ENCODE measurements at regions not wholly inside any gene's neighbourhood (a gene's known extent, or its start where the extent isn't known, plus 50 kb on each side); places are given as distances from the start of the nearest gene placed in this dataset.
"Not testable (repeated sequence)": the region's sequence is repeated elsewhere in the genome, so short reads cannot be mapped to it uniquely, and the experiment has no call there.

- CTCF ChIA-PET = no interaction called here
- no peak for DNase-seq
These were observed 179.2 kb upstream of the PHACTR1 start for GRCh38 chr6:12537389-12537788.

DNA sequence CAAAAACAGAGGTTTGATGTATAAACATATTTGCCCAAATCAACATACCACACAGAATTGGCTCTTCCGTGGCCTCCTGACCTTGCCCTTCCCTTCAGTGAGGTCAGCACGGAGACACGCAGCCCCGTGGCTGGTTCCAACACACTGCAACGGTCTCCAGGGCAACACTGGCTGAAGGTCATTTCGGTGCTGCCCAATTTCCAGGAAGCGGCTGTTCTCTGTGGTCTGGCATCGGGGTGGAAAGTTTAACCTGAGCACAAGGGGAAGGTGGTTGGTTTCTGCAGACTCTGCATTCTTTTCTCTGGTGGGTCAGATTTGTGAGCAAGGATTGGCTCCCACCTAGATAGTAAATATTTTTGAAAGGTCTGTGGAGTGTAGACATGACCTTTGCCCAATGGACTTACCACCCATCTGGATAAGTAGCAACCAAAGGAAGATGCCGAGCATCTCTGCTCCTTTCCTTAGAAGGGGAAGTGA is 177.6 kb upstream of the PHACTR1 start:
- H3K4me1 Mint-ChIP-seq = no peaks in the 10 kb centered on the region
- H3K27me3 Mint-ChIP-seq = no peaks in the 10 kb centered on the region
- H3K36me3 Mint-ChIP-seq = no peaks in the 10 kb centered on the region
- DNase-seq = no peak
- H3K27ac Mint-ChIP-seq = no peak overlapping the region
- peaks cover 1% of the 10 kb centered on the region for H3K9me3 Mint-ChIP-seq
- CTCF ChIA-PET = no interaction called here
- H3K4me3 Mint-ChIP-seq = no peak overlapping the region

More at GRCh38 chr6:12537389-12537788, 179.2 kb upstream of the PHACTR1 start:
- no peaks in the 10 kb centered on the region for H3K9me3 Mint-ChIP-seq
- no peak overlapping the region for H3K4me3 Mint-ChIP-seq
- H3K4me1 Mint-ChIP-seq = no peaks in the 10 kb centered on the region
- no peaks in the 10 kb centered on the region for H3K36me3 Mint-ChIP-seq
- no peak overlapping the region for H3K27ac Mint-ChIP-seq
- H3K27me3 Mint-ChIP-seq = no peaks in the 10 kb centered on the region

- DNase-seq, H3K4me1 Mint-ChIP-seq, H3K36me3 Mint-ChIP-seq, H3K4me3 Mint-ChIP-seq, H3K9me3 Mint-ChIP-seq, H3K27ac Mint-ChIP-seq, CTCF ChIA-PET, H3K27me3 Mint-ChIP-seq: not testable (repeated sequence)
These were observed 174.1 kb upstream of the PHACTR1 start for GRCh38 chr6:12542319-12543115.

DNA sequence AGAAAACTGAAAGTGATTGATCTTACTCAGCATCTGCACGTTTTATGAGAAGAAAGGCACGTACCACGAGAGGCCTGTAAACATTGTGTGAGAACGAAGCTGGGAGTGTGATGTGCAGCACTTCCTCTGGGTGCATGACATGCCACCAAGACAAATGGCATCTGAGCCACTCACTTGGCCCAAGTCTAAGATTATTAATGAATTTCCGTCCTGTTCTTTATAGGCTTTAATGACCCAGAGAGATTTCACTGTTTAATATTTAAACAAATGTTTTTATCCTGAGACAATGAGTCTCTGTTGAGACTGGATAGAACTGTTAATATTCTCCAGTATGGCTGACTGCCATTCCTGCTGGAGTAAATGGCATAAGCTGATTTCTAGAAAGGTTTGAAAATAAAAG is 172.6 kb upstream of the PHACTR1 start:
- Mint-ChIP-seq H3K4me1 (no peaks in the 10 kb centered on the region), H3K36me3 (no peaks in the 10 kb centered on the region), H3K9me3 (peaks cover 2% of the 10 kb centered on the region), H3K4me3 (no peak overlapping the region), H3K27me3 (no peaks in the 10 kb centered on the region), H3K27ac (no peak overlapping the region)
- DNase-seq = no peak
- CTCF ChIA-PET = no interaction called here

DNA sequence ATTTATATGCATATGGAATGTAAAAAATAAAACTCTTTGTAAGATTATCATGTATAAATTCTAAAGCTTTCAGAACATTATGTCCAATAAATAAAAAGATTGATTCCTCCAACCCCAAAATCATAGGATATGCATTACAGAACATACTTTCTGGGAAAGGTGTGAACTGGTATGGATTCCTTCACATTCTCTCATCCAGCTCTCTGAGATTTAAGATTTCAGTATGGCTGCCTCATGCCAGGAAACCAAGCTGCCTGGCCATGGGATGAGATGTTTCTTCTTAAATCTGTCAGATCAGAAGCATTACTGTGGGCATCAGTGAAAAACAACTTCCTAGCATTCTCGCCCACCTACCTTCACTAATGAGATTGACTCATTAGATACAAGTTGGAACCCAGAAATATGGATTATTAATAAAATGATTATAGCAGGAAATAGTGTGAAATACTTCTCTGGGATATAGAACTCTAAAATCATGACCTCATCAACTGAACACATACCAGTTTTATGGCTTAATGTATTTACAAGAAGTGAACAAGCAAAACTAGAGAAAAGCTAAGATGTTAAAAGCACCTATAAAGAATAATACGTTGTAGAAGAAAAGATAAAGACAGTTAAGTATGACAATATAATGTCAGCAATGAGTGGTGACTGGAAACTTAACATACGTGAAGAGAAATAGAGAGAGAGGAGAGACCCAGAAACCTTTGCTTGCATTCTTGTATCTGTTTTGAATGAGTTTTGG is 171.6 kb upstream of the PHACTR1 start:
- CTCF ChIA-PET = no interaction called here
- Mint-ChIP-seq H3K27ac (no peak overlapping the region), H3K36me3 (no peaks in the 10 kb centered on the region), H3K9me3 (peaks cover 2% of the 10 kb centered on the region), H3K4me1 (no peaks in the 10 kb centered on the region), H3K4me3 (no peak overlapping the region), H3K27me3 (no peaks in the 10 kb centered on the region)
- DNase-seq = no peak

- H3K9me3 Mint-ChIP-seq = peaks cover 2% of the 10 kb centered on the region
- no peaks in the 10 kb centered on the region for H3K36me3 Mint-ChIP-seq
- H3K4me3 Mint-ChIP-seq = no peak overlapping the region
- CTCF ChIA-PET = no interaction called here
- no peak overlapping the region for H3K27ac Mint-ChIP-seq
- H3K27me3 Mint-ChIP-seq = no peaks in the 10 kb centered on the region
- DNase-seq = no peak
- no peaks in the 10 kb centered on the region for H3K4me1 Mint-ChIP-seq
These were observed 170.8 kb upstream of the PHACTR1 start for GRCh38 chr6:12545619-12546409.

DNA sequence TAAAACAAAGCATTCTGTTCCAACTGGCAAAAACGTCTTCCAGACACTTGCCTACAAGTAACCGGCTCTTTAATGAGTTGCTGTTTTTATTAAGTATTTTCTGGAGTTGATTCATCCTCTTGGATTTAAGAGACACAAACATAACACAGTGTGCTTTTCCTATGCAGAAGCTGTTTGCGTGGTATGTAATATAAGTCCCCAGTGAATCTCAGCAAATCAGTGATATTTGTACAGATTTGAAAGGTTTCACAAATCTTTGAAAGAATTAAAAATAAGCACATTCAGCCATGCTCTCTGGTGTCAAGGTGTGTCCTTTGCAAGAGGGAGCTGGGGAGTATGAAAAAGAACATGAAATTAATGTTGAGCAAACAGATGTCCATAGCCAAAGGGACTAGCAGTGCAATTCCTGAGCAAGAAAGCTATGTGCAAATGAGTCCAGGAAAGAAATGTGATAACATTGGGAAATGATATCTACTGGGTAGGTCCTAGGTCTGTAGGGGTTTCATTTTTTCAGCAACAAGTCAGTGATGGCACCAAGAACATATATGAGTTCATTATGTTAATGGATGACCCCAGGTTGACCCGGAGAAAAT is 170.1 kb upstream of the PHACTR1 start:
- Mint-ChIP-seq H3K4me1 (no peaks in the 10 kb centered on the region), H3K27ac (no peak overlapping the region), H3K27me3 (no peaks in the 10 kb centered on the region), H3K36me3 (no peaks in the 10 kb centered on the region), H3K9me3 (peaks cover 2% of the 10 kb centered on the region), H3K4me3 (no peak overlapping the region)
- DNase-seq = no peak
- CTCF ChIA-PET = no interaction called here

DNA sequence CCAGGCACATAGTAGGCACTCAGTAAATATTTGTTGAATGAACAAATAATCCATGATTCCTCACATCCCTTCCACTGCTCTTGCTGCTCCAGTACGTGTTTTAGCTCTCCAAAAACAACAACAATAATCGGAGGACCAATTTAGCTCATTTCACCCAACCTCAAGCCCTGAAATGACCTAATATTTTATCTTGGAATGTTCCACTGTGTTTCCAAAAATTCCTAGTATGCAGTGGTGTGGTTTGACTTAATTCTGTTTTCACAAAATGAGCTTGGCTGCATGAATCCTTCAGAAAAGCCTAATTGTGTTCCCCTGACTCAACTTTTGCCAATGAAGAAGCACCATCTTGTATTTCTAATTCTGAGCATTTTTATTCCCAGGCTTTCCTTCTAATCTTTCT is 168.0 kb upstream of the PHACTR1 start:
- CTCF ChIA-PET = no interaction called here
- H3K4me1 Mint-ChIP-seq = no peaks in the 10 kb centered on the region
- H3K27ac Mint-ChIP-seq = no peak overlapping the region

DNA sequence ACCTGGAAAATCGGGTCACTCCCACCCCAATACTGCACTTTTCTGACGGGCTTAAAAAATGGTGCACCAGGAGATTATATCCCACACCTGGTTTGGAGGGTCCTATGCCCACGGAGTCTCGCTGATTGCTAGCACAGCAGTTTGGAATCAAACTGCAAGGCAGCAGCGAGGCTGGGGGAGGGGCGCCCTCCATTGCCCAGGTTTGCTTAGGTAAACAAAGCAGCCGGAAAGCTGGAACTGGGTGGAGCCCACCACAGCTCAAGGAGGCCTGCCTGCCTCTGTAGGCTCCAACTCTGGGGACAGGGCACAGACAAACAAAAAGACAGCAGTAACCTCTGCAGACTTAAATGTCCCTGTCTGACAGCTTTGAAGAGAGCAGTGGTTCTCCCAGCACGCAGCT is 167.1 kb upstream of the PHACTR1 start:
- not testable (repeated sequence) for H3K27me3 Mint-ChIP-seq, H3K4me1 Mint-ChIP-seq, H3K27ac Mint-ChIP-seq, H3K36me3 Mint-ChIP-seq, DNase-seq, H3K4me3 Mint-ChIP-seq, H3K9me3 Mint-ChIP-seq
- CTCF ChIA-PET = interaction anchor here (0.6 kb wide), 1 partner anchor 146 kb away, joined by 3 read pairs; no protein-coding TSS in a partner anchor

More for the DNA sequence above, 168.0 kb upstream of the PHACTR1 start:
- H3K36me3 Mint-ChIP-seq = no peaks in the 10 kb centered on the region
- DNase-seq = no peak
- no peaks in the 10 kb centered on the region for H3K27me3 Mint-ChIP-seq
- H3K9me3 Mint-ChIP-seq = peaks cover 2% of the 10 kb centered on the region
- no peak overlapping the region for H3K4me3 Mint-ChIP-seq

DNA sequence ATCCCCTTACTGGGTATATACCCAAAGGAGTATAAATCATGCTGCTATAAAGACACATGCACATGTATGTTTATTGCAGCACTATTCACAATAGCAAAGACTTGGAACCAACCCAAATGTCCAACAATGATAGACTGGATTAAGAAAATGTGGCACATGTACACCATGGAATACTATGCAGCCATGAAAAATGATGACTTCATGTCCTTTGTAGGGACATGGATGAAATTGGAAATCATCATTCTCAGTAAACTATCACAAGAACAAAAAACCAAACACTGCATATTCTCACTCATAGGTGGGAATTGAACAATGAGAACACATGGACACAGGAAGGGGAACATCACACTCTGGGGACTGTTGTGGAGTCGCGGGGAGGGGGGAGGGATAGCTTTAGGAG is 161.7 kb upstream of the PHACTR1 start:
- CTCF ChIA-PET, H3K9me3 Mint-ChIP-seq, H3K27ac Mint-ChIP-seq, H3K4me3 Mint-ChIP-seq, H3K36me3 Mint-ChIP-seq, H3K4me1 Mint-ChIP-seq, H3K27me3 Mint-ChIP-seq, DNase-seq: not testable (repeated sequence)

- Mint-ChIP-seq H3K36me3 (no peaks in the 10 kb centered on the region), H3K27ac (no peak overlapping the region), H3K4me1 (no peaks in the 10 kb centered on the region), H3K9me3 (peaks cover 2% of the 10 kb centered on the region), H3K4me3 (no peak overlapping the region), H3K27me3 (no peaks in the 10 kb centered on the region)
- CTCF ChIA-PET = no interaction called here
- no peak for DNase-seq
These were observed 161.3 kb upstream of the PHACTR1 start for GRCh38 chr6:12555267-12555666.

DNA sequence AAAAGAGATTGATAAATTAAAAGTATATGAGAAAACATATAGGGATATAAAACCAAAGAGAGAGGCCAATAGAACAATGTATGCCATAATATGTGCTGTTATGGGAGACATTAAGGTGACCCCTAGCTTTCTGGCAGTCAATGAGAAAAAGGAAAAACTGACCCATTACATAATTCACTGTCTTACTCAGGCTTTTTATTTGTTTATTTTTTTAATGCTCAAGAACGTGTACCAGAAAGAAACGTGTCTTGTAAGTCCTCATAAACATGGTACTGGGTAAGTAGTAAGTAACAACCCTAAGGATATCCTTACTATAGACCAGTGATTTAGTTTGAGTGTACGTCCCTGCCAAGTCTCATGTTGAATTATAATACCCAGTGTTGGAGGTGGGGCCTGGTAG is 160.8 kb upstream of the PHACTR1 start:
- DNase-seq = no peak
- CTCF ChIA-PET = no interaction called here
- Mint-ChIP-seq H3K36me3 (no peaks in the 10 kb centered on the region), H3K4me3 (no peak overlapping the region), H3K27ac (no peak overlapping the region), H3K9me3 (peaks cover 6% of the 10 kb centered on the region), H3K4me1 (no peaks in the 10 kb centered on the region), H3K27me3 (no peaks in the 10 kb centered on the region)

GRCh38 chr6:12557765-12558164 is 158.8 kb upstream of the PHACTR1 start:
- no peaks in the 10 kb centered on the region for H3K27me3 Mint-ChIP-seq
- no peak overlapping the region for H3K4me3 Mint-ChIP-seq
- H3K4me1 Mint-ChIP-seq = no peaks in the 10 kb centered on the region
- DNase-seq = no peak
- CTCF ChIA-PET = no interaction called here
- no peak overlapping the region for H3K27ac Mint-ChIP-seq
- no peaks in the 10 kb centered on the region for H3K36me3 Mint-ChIP-seq
- peaks cover 6% of the 10 kb centered on the region for H3K9me3 Mint-ChIP-seq

DNA sequence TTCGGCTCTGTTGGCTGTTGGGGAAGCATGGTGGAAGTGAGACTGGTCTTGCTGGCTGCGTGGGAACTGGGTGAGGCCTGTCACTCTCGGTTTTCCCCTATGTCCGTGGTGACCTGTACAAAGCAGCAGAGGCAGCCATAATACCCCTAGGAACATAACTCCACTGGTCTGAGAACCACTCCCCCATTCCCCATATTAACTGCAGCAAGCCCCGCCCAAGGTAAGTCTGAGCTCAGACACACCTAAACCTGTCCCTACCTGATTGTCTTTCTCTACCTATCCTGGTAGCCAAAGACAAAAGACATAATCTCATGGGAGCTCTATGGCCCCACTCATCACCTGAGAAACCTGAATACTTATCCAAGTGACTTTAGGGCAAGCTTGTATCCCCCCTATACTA is 156.3 kb upstream of the PHACTR1 start:
- DNase-seq = no peak
- Mint-ChIP-seq H3K27ac (no peak overlapping the region), H3K4me3 (no peak overlapping the region), H3K36me3 (no peaks in the 10 kb centered on the region), H3K4me1 (no peaks in the 10 kb centered on the region), H3K27me3 (no peaks in the 10 kb centered on the region), H3K9me3 (peaks cover 5% of the 10 kb centered on the region)
- CTCF ChIA-PET = no interaction called here

Data from activated naive CD4-positive, alpha-beta T cell treated with anti-CD3 and anti-CD28 coated beads, Interleukin-2, amount 10 ng/mL, durations not matched to agents 7 days and 5 days (primary cell).